H9 (cell line): ENCODE measurements at regions not wholly inside any gene's neighbourhood (a gene's known extent, or its start where the extent isn't known, plus 50 kb on each side); places are given as distances from the start of the nearest gene placed in this dataset.

Experiments
- DNase-seq: peaks from one replicate; pipeline ENCODE4 v3.0.0-alpha.2; 2017
- H2AFZ ChIP-seq: one replicate; pipeline ENCODE4 v1.6.1; 2013; ENCODE audit warnings: mild to moderate bottlenecking, low read length, control low read depth, moderate library complexity
- H2AK5ac ChIP-seq: 2 replicates; pipeline ENCODE4 v1.6.1; 2013; ENCODE audit warnings: low read length, control low read depth, mixed read lengths; ENCODE audit not compliant: insufficient read length
- H2BK120ac ChIP-seq: one replicate; pipeline ENCODE4 v1.6.1; 2013; ENCODE audit warnings: low read depth, mild to moderate bottlenecking, low read length, control low read depth, inconsistent platforms; ENCODE audit not compliant: poor library complexity, severe bottlenecking
- H2BK12ac ChIP-seq: 2 replicates; pipeline ENCODE4 v1.6.1; 2013; ENCODE audit warnings: low read length, control low read depth, mixed read lengths, low read depth; ENCODE audit not compliant: insufficient read length
- H2BK15ac ChIP-seq: 2 replicates; pipeline ENCODE4 v1.6.1; 2013; ENCODE audit warnings: low read depth, low read length, control low read depth
- H2BK20ac ChIP-seq: one replicate; pipeline ENCODE4 v1.6.1; 2013; ENCODE audit warnings: low read depth, mild to moderate bottlenecking, low read length, control low read depth, inconsistent platforms; ENCODE audit not compliant: poor library complexity, severe bottlenecking
- H2BK5ac ChIP-seq: 2 replicates; pipeline ENCODE4 v1.6.1; 2013; ENCODE audit warnings: low read length, control low read depth, mixed read lengths; ENCODE audit not compliant: insufficient read length
- H3K14ac ChIP-seq: 2 replicates; pipeline ENCODE4 v1.6.1; 2013; ENCODE audit warnings: low read length, control low read depth; ENCODE audit not compliant: insufficient read depth
- H3K18ac ChIP-seq: 2 replicates; pipeline ENCODE4 v1.6.1; 2013; ENCODE audit warnings: low read depth, mild to moderate bottlenecking, mixed read lengths, low read length, control low read depth; ENCODE audit not compliant: insufficient read length
- H3K23ac ChIP-seq: 2 replicates; pipeline ENCODE4 v1.6.1; 2013; ENCODE audit warnings: low read length, control low read depth, mixed read lengths, low read depth; ENCODE audit not compliant: insufficient read length
- H3K23me2 ChIP-seq: 2 replicates; pipeline ENCODE4 v1.6.1; 2013; ENCODE audit warnings: low read depth, mild to moderate bottlenecking, mixed read lengths, low read length, control low read depth; ENCODE audit not compliant: insufficient read length, poor library complexity, severe bottlenecking
- H3K27ac ChIP-seq: 2 replicates; pipeline ENCODE4 v1.5.1; 2013; ENCODE audit warnings: low read length, control low read depth, mixed read lengths, low read depth; ENCODE audit not compliant: insufficient read length
- H3K27me3 ChIP-seq: 2 replicates; pipeline ENCODE4 v1.6.1; 2013; ENCODE audit warnings: low read length, control low read depth, inconsistent platforms; ENCODE audit not compliant: insufficient read depth
- H3K4ac ChIP-seq: 2 replicates; pipeline ENCODE4 v1.6.1; 2013; ENCODE audit warnings: low read depth, mild to moderate bottlenecking, control low read depth, inconsistent platforms, low read length, moderate library complexity
- H3K4me1 ChIP-seq: 2 replicates; pipeline ENCODE4 v1.6.1; 2013; ENCODE audit warnings: low read length, control low read depth, inconsistent platforms; ENCODE audit not compliant: insufficient read depth
- H3K4me2 ChIP-seq: 2 replicates; pipeline ENCODE4 v1.6.1; 2013; ENCODE audit warnings: low read length, control low read depth, mixed read lengths; ENCODE audit not compliant: insufficient read length, insufficient read depth
- H3K56ac ChIP-seq: 2 replicates; pipeline ENCODE4 v1.6.1; 2013; ENCODE audit warnings: low read depth, mild to moderate bottlenecking, mixed read lengths, low read length, control low read depth; ENCODE audit not compliant: insufficient read length
- H3K79me1 ChIP-seq: 2 replicates; pipeline ENCODE4 v1.6.1; 2013; ENCODE audit warnings: low read depth, mild to moderate bottlenecking, moderate library complexity, low read length, control low read depth, inconsistent platforms; ENCODE audit not compliant: insufficient read depth, poor library complexity, severe bottlenecking
- H3K79me2 ChIP-seq: 2 replicates; pipeline ENCODE4 v1.6.1; 2013; ENCODE audit warnings: low read length, control low read depth, inconsistent platforms; ENCODE audit not compliant: insufficient read depth
- H3K9ac ChIP-seq: 2 replicates; pipeline ENCODE4 v1.6.1; 2013; ENCODE audit warnings: low read length, control low read depth, mixed read lengths; ENCODE audit not compliant: insufficient read length; ENCODE audit errors: extremely low read depth
- H3K9me3 ChIP-seq: one replicate; pipeline ENCODE4 v1.6.1; 2013; ENCODE audit warnings: low read depth, low read length, inconsistent platforms; ENCODE audit not compliant: control insufficient read depth
- H3T11ph ChIP-seq: one replicate; pipeline ENCODE4 v1.6.1; 2013; ENCODE audit warnings: mild to moderate bottlenecking, low read length, control low read depth, inconsistent platforms
- H4K20me1 ChIP-seq: one replicate; pipeline ENCODE4 v1.6.1; 2013; ENCODE audit not compliant: control insufficient read depth, insufficient read length, insufficient read depth
- H4K5ac ChIP-seq: 2 replicates; pipeline ENCODE4 v1.6.1; 2013; ENCODE audit warnings: low read depth, mild to moderate bottlenecking, mixed read lengths, low read length, control low read depth; ENCODE audit not compliant: insufficient read length
- H4K8ac ChIP-seq: replicated peaks from 2 replicates; pipeline ENCODE4 v1.6.1; 2013; ENCODE audit warnings: low read length, control low read depth, mixed read lengths, low read depth; ENCODE audit not compliant: insufficient read length
- H4K91ac ChIP-seq: 2 replicates; pipeline ENCODE4 v1.6.1; 2013; ENCODE audit warnings: low read depth, mild to moderate bottlenecking, moderate library complexity, mixed read lengths, low read length, control low read depth; ENCODE audit not compliant: insufficient read length
- H3K27ac Mint-ChIP-seq, 3 experiments: 2 replicates in 2 of 3; 3 replicates in 1 of 3; pipeline ENCODE4 v1.8.0; 2020 to 2021; ENCODE audit warnings: mixed read lengths in 3 of 3, mild to moderate bottlenecking in 1 of 3, moderate library complexity in 1 of 3
- H3K27me3 Mint-ChIP-seq: 2 replicates; pipeline ENCODE4 v1.8.0; 2021; ENCODE audit warnings: low read depth, mild to moderate bottlenecking, moderate library complexity, mixed read lengths
- H3K36me3 Mint-ChIP-seq, 3 experiments: 2 replicates in 2 of 3; 3 replicates in 1 of 3; pipeline ENCODE4 v1.8.0; 2020 to 2021; ENCODE audit warnings: low read depth in 3 of 3, mixed read lengths in 3 of 3; ENCODE audit not compliant: insufficient read depth in 1 of 3
- H3K4me1 Mint-ChIP-seq, 2 experiments: 2 replicates each; pipeline ENCODE4 v1.8.0; 2020; ENCODE audit warnings: mixed read lengths in 2 of 2
- H3K4me3 Mint-ChIP-seq, 2 experiments: 2 replicates in 1 of 2; 3 replicates in 1 of 2; pipeline ENCODE4 v1.8.0; 2020 to 2021; ENCODE audit warnings: mild to moderate bottlenecking in 2 of 2, mixed read lengths in 2 of 2, moderate library complexity in 1 of 2
- H3K9me3 Mint-ChIP-seq, 2 experiments: 2 replicates in 1 of 2; 3 replicates in 1 of 2; pipeline ENCODE4 v1.8.0; 2020; ENCODE audit warnings: mild to moderate bottlenecking in 2 of 2, mixed read lengths in 2 of 2, moderate library complexity in 1 of 2
- WGBS: extraction: QIAGEN DNeasy Blood & Tissue Kit; methylation state at CpG from one replicate; pipeline ENCODE4 v1.1.7; 2013; ENCODE audit warnings: missing lambda C conversion rate, low lambda C conversion rate, mixed read lengths; ENCODE audit not compliant: insufficient read length; ENCODE audit errors: extremely low coverage; 5-methylcytosine and 5-hydroxymethylcytosine counted together
- TF ChIP-seq, protein P1 (sequence below): fragments of 200-600 bp; sonication (generic); conservative IDR thresholded peaks from 3 replicates; pipeline ENCODE4 v1.8.0; 2021; ENCODE audit warnings: antibody characterized with exemption, mild to moderate bottlenecking

DNA sequence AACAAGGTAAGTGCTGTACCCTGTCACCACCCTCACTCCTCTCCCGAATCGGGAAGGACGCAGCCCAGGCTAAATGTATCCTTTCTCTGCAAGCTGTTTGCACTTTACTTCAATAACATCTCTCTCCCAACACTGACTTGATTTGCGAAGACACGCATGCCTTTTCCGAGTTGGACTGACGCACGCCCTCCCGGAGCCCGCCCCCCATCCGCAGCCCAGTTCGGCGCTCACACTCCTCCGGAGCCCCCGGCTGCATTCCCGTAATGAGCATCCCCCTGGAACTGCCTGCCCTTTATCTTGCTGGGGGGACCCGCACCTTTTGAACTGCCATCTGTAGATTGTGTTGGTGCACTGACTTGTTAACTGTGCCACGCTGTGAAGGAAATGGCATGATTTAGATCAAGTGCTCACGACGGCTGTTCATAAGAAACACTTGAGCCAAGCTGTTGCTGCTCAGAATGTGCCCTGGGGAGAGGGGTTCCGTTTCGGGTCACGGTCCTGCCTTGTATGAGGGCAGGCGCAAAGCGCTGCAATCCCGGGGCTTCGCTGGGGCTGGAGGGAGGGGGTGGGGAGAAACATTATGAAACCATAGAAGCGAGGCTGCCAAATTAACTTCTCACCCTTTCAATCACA lies 176.6 kb upstream of the CDKN3 start:
- peak overlapping the region; percentile 51 to 86 for H3K4me3 Mint-ChIP-seq
- no CpG with 5 or more reads among the region's 28 CpGs for whole genome bisulfite sequencing
- peak; percentile 49 for DNase-seq
- no peak overlapping the region for H3K4ac ChIP-seq
- H3K14ac ChIP-seq: no peak overlapping the region
- H2AFZ ChIP-seq: no peak overlapping the region
- no peaks in the 10 kb centered on the region for H3K9me3 ChIP-seq
- no peak overlapping the region for H3K18ac ChIP-seq
- H3K23ac ChIP-seq: no peak overlapping the region
- H2AK5ac ChIP-seq: no peak overlapping the region
- H4K5ac ChIP-seq: no peak overlapping the region
- H2BK15ac ChIP-seq: no peak overlapping the region
- no peaks in the 10 kb centered on the region for H4K20me1 ChIP-seq
- H3K27ac Mint-ChIP-seq: peak overlapping the region in 1 of 3 experiments; percentile 19; a peak in 1 of 7 replicates
- no peak overlapping the region for H2BK12ac ChIP-seq
- H3K4me2 ChIP-seq: peak overlapping the region; percentile 79
- H3K27ac ChIP-seq: no peak overlapping the region
- H2BK5ac ChIP-seq: no peak overlapping the region
- no peak overlapping the region for H4K8ac ChIP-seq
- no peaks in the 10 kb centered on the region for H3K79me1 ChIP-seq
- H3K9ac ChIP-seq: no peak overlapping the region
- no peak overlapping the region for H3K56ac ChIP-seq
- H3K27me3 Mint-ChIP-seq: peaks cover 27% of the 10 kb centered on the region
- H3K79me2 ChIP-seq: no peaks in the 10 kb centered on the region
- TF ChIP-seq, protein P1, sequence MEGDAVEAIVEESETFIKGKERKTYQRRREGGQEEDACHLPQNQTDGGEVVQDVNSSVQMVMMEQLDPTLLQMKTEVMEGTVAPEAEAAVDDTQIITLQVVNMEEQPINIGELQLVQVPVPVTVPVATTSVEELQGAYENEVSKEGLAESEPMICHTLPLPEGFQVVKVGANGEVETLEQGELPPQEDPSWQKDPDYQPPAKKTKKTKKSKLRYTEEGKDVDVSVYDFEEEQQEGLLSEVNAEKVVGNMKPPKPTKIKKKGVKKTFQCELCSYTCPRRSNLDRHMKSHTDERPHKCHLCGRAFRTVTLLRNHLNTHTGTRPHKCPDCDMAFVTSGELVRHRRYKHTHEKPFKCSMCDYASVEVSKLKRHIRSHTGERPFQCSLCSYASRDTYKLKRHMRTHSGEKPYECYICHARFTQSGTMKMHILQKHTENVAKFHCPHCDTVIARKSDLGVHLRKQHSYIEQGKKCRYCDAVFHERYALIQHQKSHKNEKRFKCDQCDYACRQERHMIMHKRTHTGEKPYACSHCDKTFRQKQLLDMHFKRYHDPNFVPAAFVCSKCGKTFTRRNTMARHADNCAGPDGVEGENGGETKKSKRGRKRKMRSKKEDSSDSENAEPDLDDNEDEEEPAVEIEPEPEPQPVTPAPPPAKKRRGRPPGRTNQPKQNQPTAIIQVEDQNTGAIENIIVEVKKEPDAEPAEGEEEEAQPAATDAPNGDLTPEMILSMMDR: no peak
- no peaks in the 10 kb centered on the region for H3K36me3 Mint-ChIP-seq
- H3K4me1 ChIP-seq: no peaks in the 10 kb centered on the region; the same call in 1 of the 2 replicates
- no peak overlapping the region for H2BK20ac ChIP-seq
- H2BK120ac ChIP-seq: no peak overlapping the region
- peaks cover 24% of the 10 kb centered on the region; the same call in 1 of the 2 replicates for H3K27me3 ChIP-seq
- no peak overlapping the region for H4K91ac ChIP-seq
- peaks cover 14% of the 10 kb centered on the region for H3K23me2 ChIP-seq
- no peak overlapping the region for H3T11ph ChIP-seq
- H3K4me1 Mint-ChIP-seq: peaks cover 39 to 40% of the 10 kb centered on the region in 2 experiments
- no peaks in the 10 kb centered on the region for H3K9me3 Mint-ChIP-seq
